Lower leg skin (tissue), 4 donors: ENCODE measurements at regions not wholly inside any gene's neighbourhood (a gene's known extent, or its start where the extent isn't known, plus 50 kb on each side); places are given as distances from the start of the nearest gene placed in this dataset.
A peak's percentile ranks its signal among the peaks of the same experiment; 100 is the strongest.

Source experiments
- DNase-seq, 2 donors: peaks; one replicate each; pipeline ENCODE4 v3.0.0-alpha.2; 2019; ENCODE audit warnings: low spot score in 2 of 2
- H3K4me3 ChIP-seq: fragments of 200-600 bp; sonication (generic); 2 replicates; pipeline ENCODE4 v1.5.1; 2017; ENCODE audit warnings: mild to moderate bottlenecking, low read depth; ENCODE audit not compliant: poor library complexity, severe bottlenecking
- CTCF ChIP-seq, 3 donors: fragments of 450-650 bp; IDR thresholded peaks; one replicate each; pipeline ENCODE4 v1.5.1; 2016; ENCODE audit warnings: antibody characterized with exemption in 3 of 3, mild to moderate bottlenecking in 3 of 3, moderate library complexity in 2 of 3
- POLR2A ChIP-seq, 2 donors: fragments of 450-650 bp; IDR thresholded peaks; one replicate each; pipeline ENCODE4 v1.6.1; 2016 to 2017; ENCODE audit warnings: antibody characterized with exemption in 2 of 2, mild to moderate bottlenecking in 1 of 2, moderate library complexity in 1 of 2
- WGBS, 2 donors: methylation state at CpG; one replicate each; pipeline ENCODE4 v1.1.5; 2018; 5-methylcytosine and 5-hydroxymethylcytosine counted together
- intact Hi-C: fragments of 100-400 bp; cut with DNase I; formaldehyde crosslinking; loops from one replicate; pipeline ENCODE4 v1.15.0; 2023; ENCODE audit warnings: low total_unique reads

DNA sequence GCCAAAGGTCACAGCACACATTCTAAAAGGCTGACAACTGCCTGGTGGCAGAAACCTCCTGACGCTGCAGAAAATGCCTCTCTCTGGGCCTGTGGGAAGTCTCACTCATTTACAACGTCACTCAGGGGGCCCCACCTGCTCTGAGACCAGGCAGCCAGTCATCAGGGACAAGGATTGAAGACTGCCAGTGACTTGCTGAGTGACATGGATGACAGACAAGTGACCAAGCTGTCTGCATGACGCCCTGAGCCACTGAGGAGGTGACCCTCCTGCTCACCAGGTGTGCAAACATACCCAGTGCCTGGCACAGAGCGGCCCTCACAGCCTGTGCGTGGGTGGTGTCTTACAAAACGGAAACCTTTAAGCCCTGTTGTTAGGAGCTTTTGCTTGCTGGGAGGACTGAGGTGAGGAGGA lies 392.4 kb downstream of the TNS1 start:
- TF ChIP-seq POLR2A (IDR thresholded peaks at IDR 0.05) (no peak), CTCF (IDR thresholded peaks at IDR 0.05) (no peak)
- no peak for DNase-seq
- no peak overlapping the region for H3K4me3 ChIP-seq
- 83 to 91% methylated on average over 6 of the region's 6 CpGs for WGBS, 2 donors
- intact Hi-C loops: no loop called here

DNA sequence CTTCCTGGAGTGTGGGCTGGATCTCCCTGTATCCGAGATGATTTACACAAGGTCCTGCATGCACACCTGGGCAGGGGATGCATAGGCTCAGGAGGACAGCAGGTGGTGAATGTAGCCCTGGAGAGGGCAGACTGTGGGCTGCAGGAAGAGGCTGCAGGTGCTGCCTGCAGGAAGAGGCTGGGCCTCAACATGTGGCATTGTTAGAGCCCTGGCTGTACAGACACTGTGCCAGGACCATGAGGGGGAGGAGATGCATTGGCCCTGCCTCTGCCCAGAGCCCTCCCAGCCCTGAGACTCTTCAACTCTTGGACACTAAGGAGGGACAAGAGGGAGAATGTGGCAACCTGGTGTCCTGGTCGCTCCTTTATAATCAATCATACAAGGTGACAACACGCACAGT lies 392.8 kb downstream of the TNS1 start:
- H3K4me3 ChIP-seq: no peak overlapping the region
- WGBS, 2 donors: 91 to 92% methylated on average over 3 of the region's 3 CpGs
- no peak for DNase-seq
- no peak for TF ChIP-seq POLR2A (IDR thresholded peaks at IDR 0.05)
- TF ChIP-seq CTCF (IDR thresholded peaks at IDR 0.05): no peak
- intact Hi-C loops: no loop called here

DNA sequence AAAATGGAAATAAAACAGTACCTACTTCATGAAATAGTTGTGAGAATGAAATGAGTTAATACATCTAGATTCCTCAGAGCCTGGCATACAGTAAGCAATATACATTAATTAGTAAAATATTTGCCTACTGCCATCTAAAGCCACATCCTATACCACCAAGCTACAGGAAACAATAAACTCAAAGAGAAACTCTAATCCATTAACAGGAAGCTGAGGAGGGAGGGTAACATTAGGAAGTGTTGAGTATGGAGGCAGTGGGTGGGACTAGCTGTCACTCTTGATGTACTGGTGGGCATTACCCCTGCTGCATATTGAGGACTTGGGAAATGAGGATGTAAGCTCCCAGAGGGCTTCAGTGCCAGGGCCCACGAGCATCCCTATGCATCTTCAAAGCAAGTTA lies 396.5 kb downstream of the TNS1 start:
- intact Hi-C loops: no loop called here
- H3K4me3 ChIP-seq: no peak overlapping the region
- WGBS, 2 donors: 53 to 75% methylated on average over 1 of the region's 1 CpG
- no peak for DNase-seq
- TF ChIP-seq CTCF (IDR thresholded peaks at IDR 0.05) (no peak), POLR2A (IDR thresholded peaks at IDR 0.05) (no peak)

GRCh38 chr2:217604527-217605194 lies 398.1 kb downstream of the TNS1 start:
- intact Hi-C loops: no loop called here
- WGBS, 2 donors: 54 to 71% methylated on average over 8 to 9 of the region's 9 CpGs
- TF ChIP-seq CTCF (IDR thresholded peaks at IDR 0.05): no peak
- TF ChIP-seq POLR2A (IDR thresholded peaks at IDR 0.05): no peak
- DNase-seq: peak in 1 of 2 donors; percentile 67
- H3K4me3 ChIP-seq: no peak overlapping the region

DNA sequence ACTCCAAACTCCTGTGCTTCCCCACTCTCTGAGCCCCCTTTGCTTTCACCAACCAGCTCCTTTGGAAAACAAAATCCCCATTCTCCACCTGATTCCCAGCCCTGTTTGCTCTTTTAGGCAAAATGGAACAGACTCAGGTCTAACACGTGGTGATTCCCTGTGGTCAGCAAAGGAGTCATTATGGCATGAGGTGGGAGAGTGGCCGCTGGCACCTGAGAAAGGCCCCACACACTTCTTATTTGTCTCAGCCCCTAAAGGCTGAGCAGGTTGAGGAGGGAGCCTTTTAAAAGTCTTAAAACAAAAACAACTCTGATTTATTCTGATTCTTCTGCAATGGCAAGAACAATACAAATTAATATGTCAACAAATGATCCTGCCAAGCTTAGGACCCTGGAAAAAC lies 401.2 kb downstream of the TNS1 start:
- H3K4me3 ChIP-seq: no peak overlapping the region
- 66 to 77% methylated on average over 2 of the region's 2 CpGs for WGBS, 2 donors
- no peak for DNase-seq
- intact Hi-C loops: no loop called here
- no peak for TF ChIP-seq CTCF (IDR thresholded peaks at IDR 0.05)
- no peak for TF ChIP-seq POLR2A (IDR thresholded peaks at IDR 0.05)

DNA sequence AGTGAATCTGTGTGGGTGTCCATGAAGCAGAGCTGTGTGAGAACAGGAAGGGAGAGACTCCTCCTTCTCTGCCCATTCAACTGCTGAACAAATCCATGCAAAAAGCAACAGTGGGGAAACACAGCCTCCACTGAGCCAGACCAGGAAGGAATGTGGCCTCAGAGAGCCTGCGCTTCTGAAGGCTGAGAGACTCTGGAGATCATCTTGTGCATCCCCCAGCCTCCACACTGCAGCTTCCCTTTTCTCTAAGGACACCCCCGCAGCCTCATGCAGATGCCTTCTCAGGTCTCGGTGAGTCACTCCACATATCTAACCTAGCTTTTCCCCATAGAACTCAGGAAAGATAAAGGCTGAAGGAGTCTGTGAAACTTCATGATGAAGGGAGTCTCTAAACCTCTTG lies 402.9 kb downstream of the TNS1 start:
- TF ChIP-seq CTCF (IDR thresholded peaks at IDR 0.05): no peak
- TF ChIP-seq POLR2A (IDR thresholded peaks at IDR 0.05): no peak
- no peak for DNase-seq
- WGBS, 2 donors: 95 to 96% methylated on average over 3 of the region's 3 CpGs
- intact Hi-C loops: no loop called here
- H3K4me3 ChIP-seq: no peak overlapping the region
